ENCODE measurements at regions not wholly inside any gene's neighbourhood (a gene's known extent, or its start where the extent isn't known, plus 50 kb on each side); places are given as distances from the start of the nearest gene placed in this dataset.

- 92 to 98% methylated on average over 1 of the region's 1 CpG for WGBS, 2 donors
- Histone ChIP-seq H3K36me3 (no peaks in the 10 kb centered on the region), H3K27ac (no peak overlapping the region), H3K27me3 (no peaks in the 10 kb centered on the region), H3K4me1 (no peaks in the 10 kb centered on the region), H3K9me3 (no peaks in the 10 kb centered on the region), H3K4me3 (no peak overlapping the region)
- DNase-seq (no peak), ATAC-seq (ENCODE audit: low FRiP score in 2 of 2) (no peak)
- TF ChIP-seq CTCF (IDR thresholded peaks at IDR 0.05) = no peak
These were observed 171.9 kb upstream of the SPOCK3 start for GRCh38 chr4:167406181-167406580.

GRCh38 chr4:167415461-167415860 lies 181.2 kb upstream of the SPOCK3 start:
- no peak overlapping the region for H3K4me3 ChIP-seq
- no peak for DNase-seq
- H3K9me3 ChIP-seq = no peaks in the 10 kb centered on the region
- H3K27ac ChIP-seq = no peak overlapping the region
- 91 to 93% methylated on average over 4 of the region's 4 CpGs for WGBS, 2 donors
- no peak for ATAC-seq (ENCODE audit: low FRiP score in 2 of 2)
- no peaks in the 10 kb centered on the region for H3K27me3 ChIP-seq
- TF ChIP-seq CTCF (IDR thresholded peaks at IDR 0.05) (no peak), EP300 (IDR thresholded peaks at IDR 0.05) (no peak), POLR2A (IDR thresholded peaks at IDR 0.05) (no peak), POLR2AphosphoS5 (IDR thresholded peaks at IDR 0.05) (no peak)
- no peaks in the 10 kb centered on the region for H3K36me3 ChIP-seq
- H3K4me1 ChIP-seq = no peaks in the 10 kb centered on the region

- TF ChIP-seq EP300 (IDR thresholded peaks at IDR 0.05) (no peak), CTCF (IDR thresholded peaks at IDR 0.05) (no peak), POLR2A (IDR thresholded peaks at IDR 0.05) (no peak), POLR2AphosphoS5 (IDR thresholded peaks at IDR 0.05) (no peak)
- 84 to 88% methylated on average over 3 of the region's 3 CpGs for WGBS, 2 donors
- H3K9me3 ChIP-seq = no peaks in the 10 kb centered on the region
- no peak overlapping the region for H3K4me3 ChIP-seq
- DNase-seq = no peak
- no peak overlapping the region for H3K27ac ChIP-seq
- H3K36me3 ChIP-seq = no peaks in the 10 kb centered on the region
- H3K4me1 ChIP-seq = no peaks in the 10 kb centered on the region
- ATAC-seq (ENCODE audit: low FRiP score in 2 of 2) = no peak
- H3K27me3 ChIP-seq = no peaks in the 10 kb centered on the region
These were observed 185.3 kb upstream of the SPOCK3 start for GRCh38 chr4:167419468-167420140.

GRCh38 chr4:167421201-167421600 lies 186.9 kb upstream of the SPOCK3 start:
- no peak for TF ChIP-seq POLR2AphosphoS5 (IDR thresholded peaks at IDR 0.05)
- TF ChIP-seq CTCF (IDR thresholded peaks at IDR 0.05) = no peak
- no peak for TF ChIP-seq EP300 (IDR thresholded peaks at IDR 0.05)
- TF ChIP-seq POLR2A (IDR thresholded peaks at IDR 0.05) = no peak
- H3K9me3 ChIP-seq = no peaks in the 10 kb centered on the region
- no peaks in the 10 kb centered on the region for H3K4me1 ChIP-seq
- ATAC-seq (ENCODE audit: low FRiP score in 2 of 2) (no peak), DNase-seq (no peak)
- no peaks in the 10 kb centered on the region for H3K27me3 ChIP-seq
- 36 to 43% methylated on average over 1 of the region's 1 CpG for WGBS, 2 donors
- no peak overlapping the region for H3K4me3 ChIP-seq
- H3K27ac ChIP-seq = no peak overlapping the region
- no peaks in the 10 kb centered on the region for H3K36me3 ChIP-seq
